Vagina (tissue), 2 donors: ENCODE measurements at regions not wholly inside any gene's neighbourhood (a gene's known extent, or its start where the extent isn't known, plus 50 kb on each side); places are given as distances from the start of the nearest gene placed in this dataset.

ENCODE experiments used
- POLR2A ChIP-seq, 2 donors: fragments of 450-650 bp; IDR thresholded peaks; one replicate each; pipeline ENCODE4 v1.6.1; 2017; ENCODE audit warnings: antibody characterized with exemption in 2 of 2, mild to moderate bottlenecking in 2 of 2, moderate library complexity in 2 of 2
- TF ChIP-seq, protein P1 (sequence below), 3 experiments: fragments of 450-650 bp in 2 of 3; fragments of 200-600 bp in 1 of 3; sonication (generic) in 1 of 3; IDR thresholded peaks; one replicate each; pipeline ENCODE4 v1.5.1; 2017 to 2019; ENCODE audit warnings: antibody characterized with exemption in 3 of 3, mild to moderate bottlenecking in 2 of 3, moderate library complexity in 2 of 3

- TF ChIP-seq, protein P1, sequence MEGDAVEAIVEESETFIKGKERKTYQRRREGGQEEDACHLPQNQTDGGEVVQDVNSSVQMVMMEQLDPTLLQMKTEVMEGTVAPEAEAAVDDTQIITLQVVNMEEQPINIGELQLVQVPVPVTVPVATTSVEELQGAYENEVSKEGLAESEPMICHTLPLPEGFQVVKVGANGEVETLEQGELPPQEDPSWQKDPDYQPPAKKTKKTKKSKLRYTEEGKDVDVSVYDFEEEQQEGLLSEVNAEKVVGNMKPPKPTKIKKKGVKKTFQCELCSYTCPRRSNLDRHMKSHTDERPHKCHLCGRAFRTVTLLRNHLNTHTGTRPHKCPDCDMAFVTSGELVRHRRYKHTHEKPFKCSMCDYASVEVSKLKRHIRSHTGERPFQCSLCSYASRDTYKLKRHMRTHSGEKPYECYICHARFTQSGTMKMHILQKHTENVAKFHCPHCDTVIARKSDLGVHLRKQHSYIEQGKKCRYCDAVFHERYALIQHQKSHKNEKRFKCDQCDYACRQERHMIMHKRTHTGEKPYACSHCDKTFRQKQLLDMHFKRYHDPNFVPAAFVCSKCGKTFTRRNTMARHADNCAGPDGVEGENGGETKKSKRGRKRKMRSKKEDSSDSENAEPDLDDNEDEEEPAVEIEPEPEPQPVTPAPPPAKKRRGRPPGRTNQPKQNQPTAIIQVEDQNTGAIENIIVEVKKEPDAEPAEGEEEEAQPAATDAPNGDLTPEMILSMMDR (IDR thresholded peaks at IDR 0.05): no peak
- TF ChIP-seq POLR2A (IDR thresholded peaks at IDR 0.05): no peak
Measured at GRCh38 chr9:104350541-104350940, 153.5 kb upstream of the OR13F1 start.
